ENCODE measurements at regions not wholly inside any gene's neighbourhood (a gene's known extent, or its start where the extent isn't known, plus 50 kb on each side); places are given as distances from the start of the nearest gene placed in this dataset.

GRCh38 chr12:94079566-94080340 is 68.6 kb upstream of the PLXNC1 start:
- no peak overlapping the region for H3K4me3 ChIP-seq (ENCODE audit: low read depth, low read length)
- no peak for DNase-seq (ENCODE audit: low read depth, low spot score)
- no peaks in the 10 kb centered on the region for H3K9me3 ChIP-seq (ENCODE audit: control insufficient read depth, insufficient read depth, low read length)
- no peaks in the 10 kb centered on the region for H3K27me3 ChIP-seq (ENCODE audit: control insufficient read depth, insufficient read depth, low read length)
- no peak for TF ChIP-seq CTCF (IDR thresholded peaks at IDR 0.05; ENCODE audit: low read depth, low read length)
- no peak overlapping the region for H3K27ac ChIP-seq (ENCODE audit: low read depth, low read length)
- CTCF ChIA-PET, result no interaction called here
- POLR2A ChIA-PET, result no interaction called here

GRCh38 chr12:94080341-94081009 is 67.9 kb upstream of the PLXNC1 start:
- ChIA-PET CTCF (interaction anchor here (1.1 to 3.0 kb wide), 3 partner anchors 20 to 578 kb away, joined by 4 to 12 read pairs (median 12); no protein-coding TSS in a partner anchor), POLR2A (no interaction called here)
- no peak for DNase-seq (ENCODE audit: low read depth, low spot score)

GRCh38 chr12:94082690-94083089 is 65.7 kb upstream of the PLXNC1 start:
- no peak overlapping the region for H3K27ac ChIP-seq (ENCODE audit: low read depth, low read length)
- H3K9me3 ChIP-seq (ENCODE audit: control insufficient read depth, insufficient read depth, low read length), result no peaks in the 10 kb centered on the region
- ChIA-PET CTCF (interaction anchor here (0.8 to 3.0 kb wide), 4 partner anchors 18 to 580 kb away, joined by 3 to 12 read pairs (median 8); no protein-coding TSS in a partner anchor), POLR2A (no interaction called here)
- H3K4me3 ChIP-seq (ENCODE audit: low read depth, low read length), result no peak overlapping the region
- no peak for TF ChIP-seq CTCF (IDR thresholded peaks at IDR 0.05; ENCODE audit: low read depth, low read length)
- no peaks in the 10 kb centered on the region for H3K27me3 ChIP-seq (ENCODE audit: control insufficient read depth, insufficient read depth, low read length)
- no peak for DNase-seq (ENCODE audit: low read depth, low spot score)

More at GRCh38 chr12:94080341-94081009, 67.9 kb upstream of the PLXNC1 start:
- no peak for TF ChIP-seq CTCF (IDR thresholded peaks at IDR 0.05; ENCODE audit: low read depth, low read length)
- H3K4me3 ChIP-seq (ENCODE audit: low read depth, low read length), result no peak overlapping the region
- no peaks in the 10 kb centered on the region for H3K27me3 ChIP-seq (ENCODE audit: control insufficient read depth, insufficient read depth, low read length)
- no peaks in the 10 kb centered on the region for H3K9me3 ChIP-seq (ENCODE audit: control insufficient read depth, insufficient read depth, low read length)
- H3K27ac ChIP-seq (ENCODE audit: low read depth, low read length), result no peak overlapping the region

- no peak for TF ChIP-seq CTCF (IDR thresholded peaks at IDR 0.05; ENCODE audit: low read depth, low read length)
- CTCF ChIA-PET, result interaction anchor here (2.8 to 3.1 kb wide), 2 partner anchors 11 to 15 kb away, joined by 14 to 19 read pairs; no protein-coding TSS in a partner anchor
- Histone ChIP-seq H3K9me3 (ENCODE audit: control insufficient read depth, insufficient read depth, low read length) (no peaks in the 10 kb centered on the region), H3K27me3 (ENCODE audit: control insufficient read depth, insufficient read depth, low read length) (peaks cover 3% of the 10 kb centered on the region), H3K27ac (ENCODE audit: low read depth, low read length) (no peak overlapping the region), H3K4me3 (ENCODE audit: low read depth, low read length) (no peak overlapping the region)
- POLR2A ChIA-PET, result interaction anchor here (0.6 kb wide), 2 partner anchors 447 to 499 kb away, joined by 7 read pairs; no protein-coding TSS in a partner anchor
- no peak for DNase-seq (ENCODE audit: low read depth, low spot score)
Measured at GRCh38 chr12:94089891-94090290, 58.5 kb upstream of the PLXNC1 start.

GRCh38 chr12:94091624-94092023 is 56.8 kb upstream of the PLXNC1 start:
- H3K4me3 ChIP-seq (ENCODE audit: low read depth, low read length), result no peak overlapping the region
- POLR2A ChIA-PET, result no interaction called here
- CTCF ChIA-PET, result interaction anchor here (1.6 to 2.8 kb wide), 2 partner anchors 9 to 16 kb away, joined by 12 to 19 read pairs; no protein-coding TSS in a partner anchor
- TF ChIP-seq CTCF (IDR thresholded peaks at IDR 0.05; ENCODE audit: low read depth, low read length), result no peak
- H3K9me3 ChIP-seq (ENCODE audit: control insufficient read depth, insufficient read depth, low read length), result no peaks in the 10 kb centered on the region
- no peak for DNase-seq (ENCODE audit: low read depth, low spot score)
- H3K27me3 ChIP-seq (ENCODE audit: control insufficient read depth, insufficient read depth, low read length), result peaks cover 3% of the 10 kb centered on the region
- H3K27ac ChIP-seq (ENCODE audit: low read depth, low read length), result no peak overlapping the region

All from AG04450 (cell line).